GM21526 (cell line): ENCODE measurements at regions not wholly inside any gene's neighbourhood (a gene's known extent, or its start where the extent isn't known, plus 50 kb on each side); places are given as distances from the start of the nearest gene placed in this dataset.

ENCODE experiments used
- ATAC-seq: cut with Tn5 transposase; IDR thresholded peaks from one replicate; pipeline ENCODE4 v1.9.1; 2021; ENCODE audit warnings: moderate library complexity; ENCODE audit not compliant: unreplicated experiment, low FRiP score

DNA sequence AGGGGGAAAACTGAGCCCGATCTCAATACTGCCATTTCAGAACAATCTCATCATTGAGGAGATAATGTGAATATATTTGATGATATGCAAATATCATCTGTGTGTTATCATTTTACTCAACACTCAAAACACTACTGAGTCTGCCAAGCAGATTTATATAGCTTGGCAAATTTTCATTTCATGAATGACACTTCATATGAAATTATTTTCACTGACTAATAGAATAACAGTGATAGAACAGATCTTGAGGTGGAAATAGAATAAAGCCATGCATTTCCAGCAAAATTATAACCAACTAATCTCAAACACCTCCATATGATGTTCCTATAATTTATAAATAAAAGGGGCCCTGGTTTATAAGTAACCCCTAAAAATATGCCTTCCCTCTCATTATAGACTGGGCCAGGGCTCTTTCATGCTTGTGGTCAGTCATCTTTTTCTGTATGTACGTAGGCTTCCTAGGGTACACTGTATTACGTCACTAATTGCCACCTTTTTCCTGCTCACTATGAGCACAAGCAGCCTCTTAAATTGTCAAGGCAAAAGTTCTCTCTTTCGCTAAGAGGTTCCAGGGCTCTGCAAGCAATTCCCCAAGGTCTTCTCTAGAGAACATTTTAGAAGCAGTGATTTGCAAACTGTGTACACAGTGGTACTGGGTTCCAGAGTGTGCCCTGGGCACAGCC, 197.1 kb upstream of the FOXN3 start:
- no peak for ATAC-seq

DNA sequence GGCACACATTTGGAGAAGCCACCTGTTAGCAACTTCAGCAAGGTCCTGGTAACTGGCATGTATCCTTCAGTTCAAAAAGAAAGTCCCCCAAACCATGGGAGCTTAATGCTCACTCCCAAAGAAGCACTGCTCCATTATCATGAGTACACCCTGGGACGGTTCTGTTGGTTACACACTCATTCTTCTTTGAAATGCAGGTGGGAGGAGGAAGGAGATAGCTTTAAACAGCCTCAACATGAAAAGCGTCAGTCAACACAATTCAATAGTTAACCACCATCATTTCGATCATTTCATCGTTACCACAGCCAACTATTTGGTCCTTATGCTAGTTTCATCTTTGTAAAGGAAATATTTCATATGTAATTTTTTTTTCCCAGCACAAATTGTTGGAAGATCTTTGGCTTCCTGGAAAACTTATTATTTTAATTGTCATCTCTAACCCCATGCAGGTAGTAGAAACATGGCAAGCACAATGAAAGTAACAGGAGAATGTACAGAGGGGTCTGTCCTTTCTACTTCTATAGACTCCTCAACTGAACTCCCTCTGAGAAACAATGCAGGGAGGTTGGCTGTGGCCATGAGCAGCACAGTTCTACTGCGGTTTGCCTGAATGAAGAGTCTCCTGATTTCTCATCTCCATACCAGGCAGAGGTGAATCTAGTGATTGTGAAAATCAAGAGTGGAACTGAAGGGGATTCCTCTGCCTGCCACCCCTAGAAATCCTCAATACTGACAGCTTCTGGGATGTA, 196.4 kb upstream of the FOXN3 start:
- ATAC-seq, result no peak

DNA sequence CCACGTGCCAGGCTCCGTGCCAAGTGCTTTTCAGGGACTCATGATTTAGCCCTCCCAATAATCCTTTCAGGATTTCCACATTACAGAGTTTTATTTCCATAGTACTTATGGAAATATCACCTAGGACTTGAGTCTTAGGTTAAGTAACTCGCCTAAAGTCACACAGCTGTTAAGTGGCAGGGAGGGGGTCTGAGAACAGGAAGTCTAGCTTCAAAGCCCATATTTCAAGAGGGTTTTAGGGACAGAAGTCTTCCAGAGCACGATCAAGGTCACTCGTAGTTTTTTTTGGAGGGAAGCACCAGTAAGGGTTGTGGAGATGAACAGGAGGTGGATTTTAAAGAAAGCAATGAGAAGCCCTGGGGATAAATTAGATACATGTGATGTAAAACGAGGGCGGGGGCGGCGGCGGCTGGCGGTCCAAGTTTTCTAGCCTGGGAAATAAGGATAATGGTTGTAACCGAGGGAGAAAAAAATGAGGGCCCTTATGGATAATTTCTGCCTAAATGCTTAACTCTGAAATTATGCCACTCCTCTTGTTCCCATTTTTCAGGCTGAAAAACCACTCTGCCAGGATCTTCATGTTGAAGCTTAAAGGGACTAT, 192.6 kb upstream of the FOXN3 start:
- ATAC-seq, result no peak

GRCh38 chr14:89607453-89607852, 190.4 kb upstream of the FOXN3 start:
- no peak for ATAC-seq

- ATAC-seq, result no peak
These were observed 187.0 kb upstream of the FOXN3 start for GRCh38 chr14:89603938-89604480.

DNA sequence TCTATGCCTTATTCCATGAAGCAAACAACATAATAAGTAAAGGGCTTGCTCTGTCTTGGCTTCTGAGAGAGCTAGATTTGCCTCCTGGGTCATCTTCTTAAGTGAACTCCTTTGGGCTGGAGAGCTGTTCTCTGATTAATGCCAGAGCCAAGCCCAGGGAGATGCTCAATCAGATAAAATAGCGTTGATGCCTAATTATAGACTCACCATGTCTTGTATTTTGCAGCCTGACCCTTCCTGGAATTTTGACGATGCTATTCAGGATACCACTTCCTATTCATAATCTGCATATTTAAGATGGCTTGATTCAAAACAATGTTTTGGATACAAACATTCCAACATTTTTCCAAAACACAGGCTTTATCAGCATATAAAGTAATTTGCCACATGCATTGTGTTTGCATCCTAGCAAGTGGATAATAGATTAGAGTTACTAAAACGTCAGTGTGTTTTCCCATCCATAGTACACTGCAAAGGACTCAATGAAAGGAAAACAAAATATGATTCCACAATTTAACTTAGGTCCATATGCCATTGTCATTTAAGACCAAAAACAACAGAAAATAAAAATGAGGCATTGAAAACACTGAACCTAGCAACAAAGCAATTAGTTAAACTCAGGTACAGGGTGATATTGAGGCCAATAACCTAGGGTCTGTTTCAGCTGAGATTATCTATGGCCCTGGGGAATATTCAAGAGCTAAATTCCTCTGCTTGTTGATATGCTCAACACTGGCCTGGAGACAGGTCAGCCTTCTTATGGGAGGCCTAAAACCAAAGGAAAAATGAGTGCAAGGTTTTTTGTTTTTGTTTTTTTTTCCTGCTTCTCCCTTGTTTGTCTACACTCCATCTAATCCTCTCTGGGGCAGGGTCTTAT, 184.2 kb upstream of the FOXN3 start:
- no peak for ATAC-seq

DNA sequence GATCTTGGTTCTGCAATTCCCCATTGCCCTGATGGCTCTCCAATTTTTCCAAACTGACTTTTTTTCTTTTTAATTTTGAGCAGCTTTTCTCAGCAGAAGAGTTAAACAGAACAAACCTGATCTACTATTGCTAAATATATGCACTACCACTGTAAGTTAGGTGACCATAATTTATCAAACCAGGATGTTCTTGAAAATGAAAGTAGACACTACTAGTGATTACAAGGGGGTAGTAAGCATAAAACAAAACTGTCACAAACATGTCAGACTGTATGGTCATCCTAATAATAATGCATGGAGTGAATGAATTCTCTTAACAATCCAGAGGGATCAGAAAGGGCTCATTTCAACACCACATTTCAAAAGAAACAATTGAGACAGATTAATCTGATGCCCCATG, 183.0 kb upstream of the FOXN3 start:
- ATAC-seq, result no peak

DNA sequence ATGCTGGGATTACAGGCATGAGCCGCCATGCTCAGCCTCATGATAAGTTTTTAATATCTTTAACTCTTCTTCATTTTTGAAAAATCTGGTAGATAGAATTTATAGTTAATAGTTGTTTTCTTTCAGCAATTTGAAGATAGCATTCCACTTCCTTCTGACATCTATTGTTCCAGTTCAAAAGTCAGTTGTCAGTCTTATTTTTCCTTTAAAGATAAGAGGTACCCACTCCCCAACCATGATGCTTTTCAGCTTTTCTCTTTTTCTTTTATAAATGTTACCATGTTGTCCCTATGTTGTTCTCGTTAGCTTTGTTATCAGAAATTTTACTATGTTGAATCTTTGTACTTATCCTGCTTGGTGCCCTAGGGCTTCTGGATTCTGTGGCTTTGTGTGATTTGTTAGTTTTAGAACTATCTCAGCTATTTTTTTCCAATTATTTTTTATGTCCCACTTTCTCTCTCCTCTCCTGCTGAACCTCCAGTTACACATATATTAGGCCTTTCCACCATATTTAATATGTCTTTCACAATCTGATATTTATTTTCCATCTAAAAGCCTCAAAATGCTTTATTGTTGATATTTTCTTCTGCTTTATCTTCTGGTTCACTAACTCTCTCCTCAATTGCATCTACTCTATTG, 181.6 kb upstream of the FOXN3 start:
- no peak for ATAC-seq

GRCh38 chr14:89592961-89593360, 175.9 kb upstream of the FOXN3 start:
- no peak for ATAC-seq

DNA sequence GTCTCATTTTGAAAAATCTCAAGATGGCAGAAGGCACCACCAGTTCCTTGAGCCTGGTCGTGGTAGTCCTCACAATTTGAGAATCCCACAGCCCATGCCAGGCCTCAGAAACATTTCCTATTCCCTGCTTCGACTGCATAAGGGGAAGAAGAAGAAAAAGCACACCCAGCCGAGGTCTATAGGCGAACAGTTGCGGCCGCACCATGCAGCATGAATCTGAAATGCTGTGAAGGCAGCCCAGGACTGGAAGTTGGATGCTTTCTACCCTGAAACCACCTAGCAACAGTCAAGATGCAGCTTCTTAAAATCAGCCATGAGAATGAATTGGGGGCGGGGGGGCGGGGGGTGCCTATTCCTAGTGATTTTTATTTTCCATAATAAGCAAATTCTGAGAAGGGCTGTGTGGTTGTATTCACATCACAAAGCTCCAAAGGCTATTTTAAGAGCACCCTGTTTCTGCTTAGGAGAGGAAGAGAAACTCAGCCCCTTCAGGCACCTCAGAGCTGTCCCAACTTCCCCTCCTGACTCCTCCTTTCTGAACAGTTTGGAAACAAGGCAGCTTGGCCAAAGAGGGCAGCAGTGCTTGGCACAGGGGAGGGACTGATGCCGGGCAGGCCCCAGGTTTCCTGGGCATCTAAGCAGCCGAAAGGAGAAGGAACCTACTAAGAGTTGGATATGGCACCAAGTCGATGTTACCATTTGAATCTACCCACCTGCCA, 172.5 kb upstream of the FOXN3 start:
- peak; percentile 71 for ATAC-seq

GRCh38 chr14:89588840-89589296, 171.8 kb upstream of the FOXN3 start:
- no peak for ATAC-seq

DNA sequence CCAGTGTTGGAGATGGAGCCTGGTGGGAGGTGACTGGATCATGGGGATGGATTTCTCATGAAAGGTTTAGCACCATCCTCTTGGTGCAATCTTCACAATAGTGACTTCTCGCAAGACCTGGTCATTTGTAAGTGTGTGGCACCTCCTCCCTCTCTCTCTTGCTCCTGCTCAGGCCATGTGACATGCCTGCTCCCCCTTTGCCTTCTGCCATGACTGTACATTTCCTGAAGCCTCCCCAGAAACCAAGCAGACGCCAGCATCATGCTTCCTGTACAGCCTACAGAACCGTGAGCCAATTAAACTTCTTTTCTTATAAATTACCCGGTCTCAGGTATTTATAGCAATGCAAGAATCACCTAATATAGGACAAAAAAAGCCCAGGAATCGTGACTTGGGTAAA, 171.0 kb upstream of the FOXN3 start:
- no peak for ATAC-seq

GRCh38 chr14:89587136-89587420, 170.0 kb upstream of the FOXN3 start:
- ATAC-seq, result no peak

GRCh38 chr14:89586258-89587135, 169.5 kb upstream of the FOXN3 start:
- no peak for ATAC-seq

- no peak for ATAC-seq
These were observed 161.1 kb upstream of the FOXN3 start for GRCh38 chr14:89578156-89578555.

DNA sequence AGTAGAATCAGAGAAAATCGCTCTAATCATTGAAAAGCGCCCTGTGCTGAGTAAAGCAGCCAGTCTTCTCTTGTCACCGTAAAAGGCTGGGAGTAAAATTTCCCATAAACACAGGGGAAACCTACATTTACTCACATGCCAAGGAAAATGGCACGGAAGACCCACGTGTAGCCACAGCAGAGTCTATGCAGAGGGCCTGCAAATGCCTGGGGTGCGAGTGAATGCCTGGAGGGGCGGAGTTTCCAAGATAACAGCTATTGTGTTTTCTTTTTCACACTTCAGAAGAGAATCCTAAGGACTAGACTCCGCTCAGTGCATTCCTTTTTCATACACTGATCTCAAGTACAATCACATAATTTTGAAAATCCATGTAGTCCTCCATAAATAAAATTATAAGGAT, 159.9 kb upstream of the FOXN3 start:
- no peak for ATAC-seq

- no peak for ATAC-seq
These were observed 159.3 kb upstream of the FOXN3 start for GRCh38 chr14:89576145-89576927.
